HG03139 (cell line): ENCODE measurements at regions not wholly inside any gene's neighbourhood (a gene's known extent, or its start where the extent isn't known, plus 50 kb on each side); places are given as distances from the start of the nearest gene placed in this dataset.
"Not testable (repeated sequence)": the region's sequence is repeated elsewhere in the genome, so short reads cannot be mapped to it uniquely, and the experiment has no call there.

Experiments used
- ATAC-seq: cut with Tn5 transposase; IDR thresholded peaks from one replicate; pipeline ENCODE4 v1.9.1; 2021; ENCODE audit not compliant: unreplicated experiment

DNA sequence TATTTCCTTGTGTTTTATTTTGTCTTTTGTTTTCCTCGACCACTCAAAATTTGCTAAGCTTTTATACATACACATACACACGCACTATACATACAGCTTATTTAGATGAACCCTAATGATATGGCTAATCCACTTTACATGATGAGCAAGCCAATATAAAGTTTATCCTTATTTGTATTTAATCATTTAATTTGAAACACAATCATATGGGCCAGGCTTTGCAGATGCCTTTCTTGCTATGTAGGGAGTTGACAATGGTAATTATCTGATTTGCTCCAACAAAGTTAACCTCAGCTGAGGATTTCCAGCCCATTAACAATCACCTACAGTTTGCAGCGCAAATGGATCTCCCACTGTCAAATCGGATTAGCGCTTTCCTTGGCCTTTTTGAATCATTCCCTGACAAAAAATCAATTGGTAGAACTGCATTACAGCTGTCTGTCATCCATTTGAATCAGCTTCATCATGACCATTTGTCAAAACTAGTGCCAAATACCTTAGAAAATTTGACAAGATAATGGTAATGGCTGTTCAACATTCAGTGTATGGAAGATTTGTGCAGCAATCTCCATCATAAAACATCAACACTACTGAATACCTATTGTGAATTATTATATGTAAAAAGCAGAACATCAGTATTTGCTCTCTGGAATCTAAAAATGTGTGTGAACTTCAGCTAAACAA lies 352.6 kb downstream of the MRPL39 start:
- ATAC-seq = no peak

DNA sequence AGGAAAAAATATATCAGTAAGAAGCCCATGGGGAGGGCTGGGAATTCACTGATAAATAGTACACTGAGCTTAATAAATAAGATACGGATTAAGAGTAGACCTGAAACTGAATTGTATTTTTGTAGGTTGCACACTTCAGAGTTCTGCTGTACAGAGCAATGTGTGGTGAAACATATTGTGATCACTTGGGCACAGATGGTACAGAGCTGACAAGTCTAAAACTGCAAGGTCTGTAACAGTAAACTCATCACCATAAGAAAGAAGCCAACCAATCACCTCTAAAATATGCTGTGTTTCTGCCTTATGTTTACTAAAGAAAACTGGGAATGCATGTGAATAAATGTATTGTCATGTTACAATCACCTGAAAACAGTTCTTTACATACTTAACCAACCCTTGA lies 360.7 kb downstream of the MRPL39 start:
- no peak for ATAC-seq

GRCh38 chr21:25244735-25245134 lies 362.5 kb downstream of the MRPL39 start:
- no peak for ATAC-seq

- ATAC-seq = no peak
Measured at GRCh38 chr21:25243808-25244207, 363.5 kb downstream of the MRPL39 start.

DNA sequence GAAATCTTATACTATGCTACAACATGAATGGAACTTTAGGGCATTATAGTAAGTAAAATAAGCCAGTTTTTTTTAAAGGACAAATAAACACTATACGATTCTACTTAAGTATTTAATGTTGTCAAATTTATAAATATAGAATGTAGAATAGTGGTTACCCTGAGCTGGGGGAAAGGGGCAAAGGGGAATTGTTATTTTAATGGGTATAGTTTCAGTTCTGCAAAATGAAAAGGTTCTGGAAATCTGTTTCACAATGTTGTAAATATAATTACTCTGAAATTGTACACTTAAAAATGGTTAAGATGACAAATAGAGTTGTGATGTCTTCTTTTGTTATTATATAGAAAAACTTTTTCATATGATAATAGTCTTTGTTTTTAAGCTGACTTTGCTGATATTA lies 366.3 kb downstream of the MRPL39 start:
- no peak for ATAC-seq

DNA sequence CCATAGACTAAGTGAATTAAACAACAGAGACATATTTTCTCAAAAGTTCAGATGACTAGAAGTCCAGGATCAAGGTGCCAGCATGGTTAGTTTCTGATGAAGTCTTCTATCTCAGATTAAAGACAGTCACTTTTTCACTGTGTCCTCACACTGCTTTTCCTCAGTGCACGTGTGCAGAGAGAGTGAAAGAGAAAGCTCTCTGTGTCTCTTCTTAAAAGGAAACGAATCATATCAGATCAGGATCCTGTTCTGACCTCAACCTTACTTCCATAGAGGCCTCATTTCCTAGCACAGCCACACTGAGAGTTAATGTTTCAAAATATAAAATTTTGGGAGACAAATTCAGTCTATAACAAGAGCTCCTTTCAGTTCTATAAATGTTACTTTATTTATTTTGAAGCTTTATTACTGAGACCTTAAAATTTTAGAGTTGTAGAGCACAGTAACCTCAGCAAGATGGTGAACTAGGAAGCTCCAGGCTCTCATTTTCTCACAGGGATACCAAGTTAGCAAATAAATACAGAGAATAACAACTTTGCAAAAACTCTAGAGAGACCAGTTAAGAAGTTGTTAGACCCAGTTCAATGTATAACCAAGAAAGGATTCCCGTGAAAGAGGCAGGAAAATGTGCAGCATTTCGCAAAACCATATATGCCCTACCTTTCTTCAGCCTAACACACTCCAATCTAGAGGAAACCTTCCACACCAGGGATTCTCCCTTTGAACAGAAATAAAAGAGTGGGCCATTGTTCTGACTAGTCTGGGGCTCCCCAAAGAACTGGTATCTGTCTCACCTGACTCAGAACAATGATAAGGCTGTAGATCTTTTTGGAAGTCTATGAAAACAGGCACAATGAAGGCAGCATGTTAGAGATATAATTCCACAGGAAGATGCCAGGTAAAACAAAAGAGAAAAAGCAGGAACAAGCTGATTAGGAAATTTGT lies 372.2 kb downstream of the MRPL39 start:
- peak; percentile 87 for ATAC-seq

DNA sequence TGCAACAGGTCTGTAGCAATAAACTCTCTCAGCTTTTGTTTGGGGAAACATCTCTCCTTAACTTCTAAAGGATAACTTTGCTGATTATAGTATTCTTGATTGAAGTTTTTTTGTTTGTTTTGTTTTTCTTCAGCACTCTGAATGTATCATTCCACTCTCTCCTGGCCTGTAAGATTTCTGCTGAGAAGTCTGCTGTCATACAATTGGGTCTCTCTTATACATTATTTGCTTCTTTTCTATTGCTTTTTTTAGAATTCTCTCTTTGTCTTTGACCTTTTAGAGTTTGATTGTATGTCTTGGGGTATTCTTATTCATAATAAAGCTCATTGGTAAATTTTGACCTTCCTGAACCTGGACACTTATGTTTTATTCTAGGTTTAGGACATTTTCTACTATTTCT lies 386.3 kb downstream of the MRPL39 start:
- no peak for ATAC-seq

DNA sequence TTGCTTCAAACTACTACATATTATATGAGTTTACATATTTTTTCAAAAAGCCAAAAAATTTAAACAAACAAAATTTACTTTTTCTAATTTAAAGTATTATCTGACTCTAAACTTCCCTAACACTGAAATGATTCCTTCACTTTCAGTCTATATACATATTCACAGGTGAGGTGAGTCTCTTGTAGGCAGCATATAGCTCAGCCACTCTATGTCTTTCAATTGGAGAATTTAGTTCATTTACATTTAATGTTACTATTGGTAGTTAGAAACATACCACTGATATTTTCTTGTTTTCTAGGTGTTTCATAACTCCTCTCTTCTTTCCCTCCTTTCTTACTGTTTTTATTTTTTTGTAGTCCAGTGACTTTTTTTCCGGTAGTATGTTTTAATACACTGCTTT lies 387.1 kb downstream of the MRPL39 start:
- no peak for ATAC-seq

GRCh38 chr21:25215698-25216384 lies 391.4 kb downstream of the MRPL39 start:
- ATAC-seq = peak; percentile 95

GRCh38 chr21:25214676-25215075 lies 392.6 kb downstream of the MRPL39 start:
- no peak for ATAC-seq

DNA sequence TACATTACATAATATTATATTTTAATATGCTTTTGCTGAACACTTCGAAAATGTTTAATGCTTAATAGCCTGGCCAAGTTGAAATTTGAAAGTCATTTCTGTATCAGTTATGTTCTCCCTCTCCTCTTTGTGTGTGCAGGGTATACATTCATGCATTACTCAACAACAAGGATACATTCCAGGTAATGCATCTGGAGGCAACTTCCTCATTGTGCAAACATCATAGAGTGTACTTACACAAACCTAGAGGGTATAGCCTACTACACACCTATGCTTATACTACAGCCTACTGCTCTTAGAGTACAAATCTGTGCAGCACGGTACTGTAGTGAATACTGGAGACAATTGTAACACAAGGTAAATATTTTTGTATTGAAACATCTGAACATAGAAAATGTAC lies 407.3 kb downstream of the MRPL39 start:
- no peak for ATAC-seq

DNA sequence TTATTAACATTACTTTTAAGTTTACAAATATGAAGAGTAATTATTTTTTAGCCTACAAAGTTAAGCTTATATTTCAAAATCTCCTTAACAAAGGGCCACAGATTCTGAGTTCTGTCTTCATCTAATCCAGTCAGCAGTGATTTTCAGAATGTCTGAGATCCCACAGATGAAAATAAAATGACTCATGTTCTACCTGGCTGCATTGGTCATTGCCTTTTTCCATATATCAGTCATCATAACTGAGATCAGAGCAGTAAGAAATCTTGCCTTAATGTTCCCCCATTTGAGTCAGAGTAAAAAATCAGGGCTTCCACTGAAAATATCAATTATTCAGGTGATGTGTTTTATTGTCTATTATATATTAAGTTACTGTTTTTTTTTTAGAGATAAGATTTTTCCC lies 416.1 kb downstream of the MRPL39 start:
- ATAC-seq = peak; percentile 40

DNA sequence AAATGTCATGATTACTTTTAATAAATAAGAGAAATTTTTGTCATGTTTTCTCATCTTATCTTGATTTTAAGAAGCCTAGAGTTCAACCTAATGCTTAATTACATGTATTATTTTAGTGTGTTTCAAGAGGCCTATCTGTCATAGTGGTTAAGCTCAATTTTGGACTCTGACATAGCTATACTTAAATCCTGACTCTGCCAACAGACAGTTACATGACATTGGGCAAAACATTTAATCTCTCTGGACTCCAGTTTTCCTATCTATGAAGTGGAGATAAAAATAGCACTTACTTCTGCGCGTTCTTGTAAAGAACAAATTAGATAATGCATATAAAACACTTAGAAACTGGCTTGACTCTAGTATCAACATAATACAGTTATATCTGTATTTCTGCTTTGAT lies 417.8 kb downstream of the MRPL39 start:
- no peak for ATAC-seq

GRCh38 chr21:25188677-25189079 lies 418.6 kb downstream of the MRPL39 start:
- ATAC-seq = no peak

DNA sequence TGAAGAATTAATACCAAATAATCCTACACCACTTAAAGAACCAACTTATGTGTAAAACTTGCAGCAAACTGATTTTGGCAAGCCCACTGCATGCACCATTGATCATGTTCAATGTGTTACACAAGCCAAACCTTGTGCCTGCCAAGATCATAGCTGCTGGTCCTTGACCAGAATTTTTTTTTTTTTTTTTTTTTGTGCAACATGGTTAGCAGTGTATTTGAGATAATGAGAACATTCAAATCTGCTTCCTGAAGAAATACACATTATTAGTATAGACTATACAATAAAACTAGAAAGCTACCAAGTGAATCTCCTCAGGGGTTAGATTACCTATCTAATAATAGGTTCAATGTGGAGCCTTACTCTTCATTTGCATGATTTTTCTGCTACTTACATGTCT lies 421.0 kb downstream of the MRPL39 start:
- ATAC-seq = peak; percentile 44

GRCh38 chr21:25183577-25183976 lies 423.7 kb downstream of the MRPL39 start:
- no peak for ATAC-seq

DNA sequence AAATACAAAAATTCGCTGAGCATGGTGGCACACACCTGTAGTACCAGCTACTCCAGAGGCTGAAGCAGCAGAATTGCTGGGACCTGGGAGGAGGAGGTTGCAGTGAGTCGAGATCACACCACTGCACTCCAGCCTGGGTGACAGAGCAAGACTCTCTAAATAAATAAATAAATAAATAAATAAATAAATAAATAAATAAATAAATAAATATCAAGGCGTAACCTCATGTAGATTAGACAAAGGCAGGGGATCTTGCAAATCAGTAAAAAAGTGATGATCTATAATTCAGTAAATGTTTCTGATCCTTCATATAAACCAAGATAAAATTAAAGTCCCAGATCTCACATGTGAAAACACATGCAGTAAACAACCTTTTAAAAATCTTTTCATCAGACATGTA lies 425.6 kb downstream of the MRPL39 start:
- ATAC-seq = not testable (repeated sequence)

GRCh38 chr21:25179116-25179515 lies 428.2 kb downstream of the MRPL39 start:
- ATAC-seq = no peak

GRCh38 chr21:25176637-25177412 lies 430.5 kb downstream of the MRPL39 start:
- ATAC-seq = peak; percentile 84

- ATAC-seq = peak; percentile 54
Measured at GRCh38 chr21:25175938-25176337, 431.3 kb downstream of the MRPL39 start.

DNA sequence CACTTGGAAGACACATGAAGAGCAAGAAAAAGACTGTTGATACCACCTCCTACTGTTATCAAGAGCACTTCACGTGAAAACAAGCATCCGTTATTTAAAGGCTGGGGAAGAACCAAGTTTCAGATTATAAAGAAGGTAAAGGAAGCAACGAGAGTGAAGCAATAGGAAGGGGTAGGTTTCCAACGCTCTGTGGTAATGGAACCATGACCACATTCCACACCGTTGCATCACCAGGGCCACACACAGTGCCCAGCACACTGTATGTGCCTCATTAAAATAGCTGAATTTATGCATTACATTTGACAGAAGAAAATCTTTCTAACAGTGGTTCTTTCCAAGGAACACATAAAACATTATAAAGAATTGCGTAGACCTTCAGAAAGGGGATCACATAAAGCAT lies 435.8 kb downstream of the MRPL39 start:
- no peak for ATAC-seq
